ENCODE measurements at regions not wholly inside any gene's neighbourhood (a gene's known extent, or its start where the extent isn't known, plus 50 kb on each side); places are given as distances from the start of the nearest gene placed in this dataset.

GRCh38 chr5:51997949-51998348 lies 614.7 kb downstream of the ISL1 start (continued):
- TF ChIP-seq CHD7 (IDR thresholded peaks at IDR 0.05; ENCODE audit: insufficient replicate concordance, low read length) (no peak), SIX5 (IDR thresholded peaks at IDR 0.05; ENCODE audit: low read depth, low read length) (no peak), SP4 (IDR thresholded peaks at IDR 0.05; ENCODE audit: low read length) (no peak), KDM5A (IDR thresholded peaks at IDR 0.05; ENCODE audit: low read length) (no peak), RXRA (IDR thresholded peaks at IDR 0.05; ENCODE audit: insufficient read depth, low read depth, low read length) (no peak), MAFK (IDR thresholded peaks at IDR 0.05; ENCODE audit: low read depth, low read length) (no peak), SAP30 (IDR thresholded peaks at IDR 0.05; ENCODE audit: insufficient read depth, insufficient replicate concordance, low read length) (no peak)
